Prostate gland (tissue), 2 donors: ENCODE measurements at regions not wholly inside any gene's neighbourhood (a gene's known extent, or its start where the extent isn't known, plus 50 kb on each side); places are given as distances from the start of the nearest gene placed in this dataset.
"Not testable (repeated sequence)": the region's sequence is repeated elsewhere in the genome, so short reads cannot be mapped to it uniquely, and the experiment has no call there.

ENCODE experiments used
- DNase-seq: peaks from one replicate; pipeline ENCODE4 v3.0.0-alpha.2; 2019; ENCODE audit warnings: low spot score
- H3K27ac ChIP-seq, 2 donors: fragments of 200-600 bp; sonication (generic); 2 replicates each; pipeline ENCODE4 v1.5.1; 2017 to 2019
- H3K27me3 ChIP-seq: fragments of 200-600 bp; sonication (generic); replicated peaks from 2 replicates; pipeline ENCODE4 v1.5.1; 2019; ENCODE audit not compliant: insufficient read depth
- H3K36me3 ChIP-seq, 2 donors: fragments of 200-600 bp; sonication (generic); 1 replicate in 1 of 2; 2 replicates in 1 of 2; pipeline versions ENCODE4 v1.5.1 to v1.8.1; 2017 to 2019
- H3K4me1 ChIP-seq: fragments of 200-600 bp; sonication (generic); replicated peaks from 2 replicates; pipeline ENCODE4 v1.5.1; 2019
- H3K4me3 ChIP-seq, 2 donors: fragments of 200-600 bp; sonication (generic); 2 replicates each; pipeline ENCODE4 v1.5.1; 2017 to 2019
- H3K9me3 ChIP-seq: fragments of 200-600 bp; sonication (generic); 2 replicates; pipeline ENCODE4 v1.5.1; 2017
- CTCF ChIP-seq, 4 experiments: fragments of 200-600 bp in 2 of 4; fragments of 450-650 bp in 2 of 4; sonication (generic) in 2 of 4; IDR thresholded peaks; 1 replicate in 3 of 4; 2 replicates in 1 of 4; pipeline ENCODE4 v1.5.1; 2016 to 2019; ENCODE audit warnings: antibody characterized with exemption in 4 of 4, mild to moderate bottlenecking in 2 of 4, moderate library complexity in 2 of 4
- POLR2A ChIP-seq: fragments of 450-650 bp; IDR thresholded peaks from one replicate; pipeline ENCODE4 v1.6.1; 2016; ENCODE audit warnings: antibody characterized with exemption, mild to moderate bottlenecking
- POLR2AphosphoS5 ChIP-seq: sonication (generic); formaldehyde crosslinking; IDR thresholded peaks from one replicate; pipeline ENCODE4 v1.6.1; 2017; ENCODE audit warnings: antibody characterized with exemption
- WGBS: methylation state at CpG from one replicate; pipeline ENCODE4 v1.1.5; 2018; 5-methylcytosine and 5-hydroxymethylcytosine counted together
- intact Hi-C: fragments of 100-400 bp; cut with DNase I; formaldehyde crosslinking; loops from one replicate; pipeline ENCODE4 v1.14.2; 2022
- small RNA-seq, 2 donors: library from RNA; depleted of rRNA; stranded (forward); fragments of <200 nt; gene quantifications; one replicate each; pipeline ENCODE3, GENCODE V24; 2016

GRCh38 chr2:5617358-5617757 lies 74.8 kb upstream of the SOX11 start:
- no peaks in the 10 kb centered on the region for H3K4me1 ChIP-seq
- H3K4me3 ChIP-seq = no peak overlapping the region
- no peaks in the 10 kb centered on the region for H3K9me3 ChIP-seq
- WGBS = 97% methylated on average over 8 of the region's 8 CpGs
- intact Hi-C loops = no loop called here
- no peaks in the 10 kb centered on the region for H3K27me3 ChIP-seq
- no peak for TF ChIP-seq POLR2AphosphoS5
- TF ChIP-seq POLR2A = no peak
- TF ChIP-seq CTCF (IDR thresholded peaks at IDR 0.05) = no peak
- DNase-seq = no peak
- no peak overlapping the region for H3K27ac ChIP-seq
- no peaks in the 10 kb centered on the region for H3K36me3 ChIP-seq

GRCh38 chr2:5617796-5618195 lies 74.4 kb upstream of the SOX11 start:
- Histone ChIP-seq H3K4me1 (no peaks in the 10 kb centered on the region), H3K27me3 (no peaks in the 10 kb centered on the region), H3K27ac (no peak overlapping the region), H3K36me3 (no peaks in the 10 kb centered on the region), H3K4me3 (no peak overlapping the region), H3K9me3 (no peaks in the 10 kb centered on the region)
- intact Hi-C loops = no loop called here
- 59% methylated on average over 2 of the region's 2 CpGs for WGBS
- DNase-seq = no peak
- no peak for TF ChIP-seq POLR2A
- no peak for TF ChIP-seq CTCF (IDR thresholded peaks at IDR 0.05)
- no peak for TF ChIP-seq POLR2AphosphoS5

- intact Hi-C loops = no loop called here
- no peak overlapping the region for H3K4me3 ChIP-seq
- DNase-seq = no peak
- WGBS = 75% methylated on average over 4 of the region's 4 CpGs
- no peak overlapping the region for H3K27ac ChIP-seq
- TF ChIP-seq POLR2A (no peak), POLR2AphosphoS5 (no peak), CTCF (IDR thresholded peaks at IDR 0.05) (no peak)
- H3K36me3 ChIP-seq = no peaks in the 10 kb centered on the region
- no peaks in the 10 kb centered on the region for H3K9me3 ChIP-seq
- no peaks in the 10 kb centered on the region for H3K27me3 ChIP-seq
- H3K4me1 ChIP-seq = no peaks in the 10 kb centered on the region
Observed at GRCh38 chr2:5618271-5618670, 73.9 kb upstream of the SOX11 start.

- DNase-seq, H3K27me3 ChIP-seq, intact Hi-C loops, H3K36me3 ChIP-seq, H3K27ac ChIP-seq, H3K4me1 ChIP-seq, H3K4me3 ChIP-seq, H3K9me3 ChIP-seq: not testable (repeated sequence)
- 82% methylated on average over 5 of the region's 5 CpGs for WGBS
Observed at GRCh38 chr2:5625556-5626065, 66.6 kb upstream of the SOX11 start.

GRCh38 chr2:5628484-5628883 lies 63.7 kb upstream of the SOX11 start:
- intact Hi-C loops, H3K27ac ChIP-seq, H3K4me3 ChIP-seq, H3K4me1 ChIP-seq, H3K27me3 ChIP-seq, H3K36me3 ChIP-seq, H3K9me3 ChIP-seq, DNase-seq: not testable (repeated sequence)
- WGBS = 54% methylated on average over 3 of the region's 6 CpGs

DNA sequence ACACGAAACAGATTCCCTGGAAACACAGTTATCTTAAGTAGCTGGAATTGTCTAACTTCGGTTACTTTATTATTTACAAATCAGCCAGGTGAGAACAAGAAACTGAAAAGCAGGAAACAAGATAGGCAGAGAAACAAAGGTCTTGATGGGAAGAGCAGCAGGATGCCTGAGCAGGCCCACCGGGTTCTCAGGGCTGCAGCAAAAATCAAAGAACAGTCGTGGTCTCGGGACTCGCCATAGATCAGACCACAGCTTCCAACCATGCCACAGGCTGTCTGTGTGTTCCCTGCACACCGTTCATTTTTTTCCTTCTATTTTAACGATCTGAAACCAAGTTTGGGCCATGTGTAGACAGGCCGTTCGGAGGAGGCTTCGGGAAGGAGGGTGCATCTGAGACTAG lies 62.7 kb upstream of the SOX11 start:
- H3K9me3 ChIP-seq, H3K4me3 ChIP-seq, intact Hi-C loops, H3K27me3 ChIP-seq, H3K36me3 ChIP-seq, DNase-seq, H3K27ac ChIP-seq, H3K4me1 ChIP-seq: not testable (repeated sequence)
- 83% methylated on average over 11 of the region's 11 CpGs for WGBS

GRCh38 chr2:5637051-5637450 lies 55.1 kb upstream of the SOX11 start:
- H3K27ac ChIP-seq, H3K4me1 ChIP-seq, DNase-seq, H3K4me3 ChIP-seq, intact Hi-C loops, H3K36me3 ChIP-seq, H3K9me3 ChIP-seq, H3K27me3 ChIP-seq: not testable (repeated sequence)
- 85% methylated on average over 2 of the region's 2 CpGs for WGBS

Small RNA genes in the stretch of these regions (small RNA-seq; reads per million reads assigned to genes)
- 0 reads per million in 2 donors for gene RF00322
- 0 reads per million in 2 donors for gene RNU6-649P
